Activated naive CD8-positive, alpha-beta T cell (primary cell): ENCODE measurements at regions not wholly inside any gene's neighbourhood (a gene's known extent, or its start where the extent isn't known, plus 50 kb on each side); places are given as distances from the start of the nearest gene placed in this dataset.

Experiments
- H3K27ac Mint-ChIP-seq: one replicate; pipeline ENCODE4 v1.8.0; 2021; ENCODE audit warnings: mixed read lengths
- H3K27me3 Mint-ChIP-seq: one replicate; pipeline ENCODE4 v1.8.0; 2021; ENCODE audit warnings: mixed read lengths
- H3K36me3 Mint-ChIP-seq: one replicate; pipeline ENCODE4 v1.8.0; 2021; ENCODE audit warnings: mixed read lengths
- H3K4me1 Mint-ChIP-seq: one replicate; pipeline ENCODE4 v1.8.0; 2021; ENCODE audit warnings: low read depth, mixed read lengths
- H3K4me3 Mint-ChIP-seq: one replicate; pipeline ENCODE4 v1.8.0; 2021; ENCODE audit warnings: mild to moderate bottlenecking, mixed read lengths
- H3K9me3 Mint-ChIP-seq: one replicate; pipeline ENCODE4 v1.8.0; 2021; ENCODE audit warnings: low read depth, mixed read lengths

DNA sequence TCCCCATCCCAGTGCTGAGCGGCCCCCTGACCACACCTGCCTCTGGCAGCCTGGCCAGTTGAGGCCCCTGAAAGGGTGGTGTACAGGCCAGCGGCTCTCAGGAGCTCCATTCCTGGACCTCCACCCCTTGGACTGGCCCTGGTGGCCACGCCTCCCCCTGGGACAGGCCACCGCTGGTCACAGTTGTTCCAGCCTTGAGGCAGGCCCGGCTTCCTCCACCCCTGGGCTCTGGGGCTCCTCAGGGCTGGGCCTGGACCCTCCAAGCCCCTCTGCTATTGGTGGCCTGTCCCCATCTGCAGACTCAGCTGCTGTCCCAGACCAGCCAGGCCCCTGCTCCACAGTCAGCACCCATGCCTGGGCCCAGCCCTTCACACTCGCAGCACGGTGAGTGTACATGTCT is 93.2 kb upstream of the NKX1-1 start:
- H3K9me3 Mint-ChIP-seq: no peaks in the 10 kb centered on the region
- peaks cover 2% of the 10 kb centered on the region for H3K27me3 Mint-ChIP-seq
- no peak overlapping the region for H3K27ac Mint-ChIP-seq
- no peaks in the 10 kb centered on the region for H3K36me3 Mint-ChIP-seq
- no peak overlapping the region for H3K4me3 Mint-ChIP-seq
- H3K4me1 Mint-ChIP-seq: no peaks in the 10 kb centered on the region

DNA sequence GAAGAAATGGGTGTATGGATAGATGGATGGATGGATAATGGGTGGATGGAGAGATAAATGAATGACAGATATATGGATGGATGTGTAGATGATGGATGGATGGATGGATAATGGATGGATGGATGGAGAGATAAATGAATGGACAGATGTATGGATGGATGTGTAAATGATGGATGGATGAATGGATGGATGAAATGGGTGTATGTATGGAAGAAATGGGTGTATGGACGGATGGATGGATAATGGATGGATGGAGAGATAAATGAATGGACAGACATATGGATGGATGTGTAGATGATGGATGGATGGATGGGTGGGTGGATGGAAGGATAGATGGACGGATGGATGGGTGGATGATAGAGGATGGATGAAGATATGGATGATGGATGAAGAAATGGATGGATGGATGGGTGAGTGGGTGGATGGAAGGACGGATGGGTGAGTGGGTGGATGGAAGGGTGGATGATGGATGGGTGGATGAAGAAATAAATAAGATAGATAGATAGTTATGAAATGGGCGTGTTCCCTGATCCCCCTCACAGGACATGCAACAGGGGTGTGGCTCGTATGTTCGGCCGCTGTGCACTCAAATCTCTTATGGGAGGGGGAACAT is 91.1 kb upstream of the NKX1-1 start:
- Mint-ChIP-seq H3K27me3 (peaks cover 3% of the 10 kb centered on the region), H3K4me3 (no peak overlapping the region), H3K27ac (no peak overlapping the region), H3K36me3 (no peaks in the 10 kb centered on the region), H3K4me1 (no peaks in the 10 kb centered on the region), H3K9me3 (no peaks in the 10 kb centered on the region)

DNA sequence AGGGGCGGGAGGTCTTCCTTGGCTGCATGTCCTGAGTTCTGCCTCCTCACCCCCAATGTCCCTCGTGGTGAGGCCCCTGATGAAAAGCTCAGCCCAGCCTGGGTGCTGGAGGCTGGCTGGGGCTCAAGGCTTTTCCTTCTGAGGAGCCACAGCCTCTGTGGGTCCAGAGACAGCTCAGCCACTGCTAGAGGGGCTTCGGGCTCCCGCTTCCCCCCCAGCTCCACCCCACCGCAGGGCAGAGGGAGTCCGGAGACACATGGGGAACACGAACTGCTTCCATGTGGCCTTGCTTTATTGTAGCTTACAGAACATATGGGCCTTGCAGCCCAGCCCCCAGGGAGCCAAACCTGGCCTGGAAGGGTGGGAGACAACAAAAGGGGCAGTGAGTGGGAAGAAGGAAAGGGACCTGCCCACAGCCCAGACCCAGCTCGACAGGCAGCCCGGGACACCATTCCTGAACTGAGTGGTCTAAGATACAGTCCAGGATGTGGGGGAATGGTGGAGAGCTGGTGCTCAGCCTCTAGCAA is 89.9 kb upstream of the NKX1-1 start:
- no peaks in the 10 kb centered on the region for H3K36me3 Mint-ChIP-seq
- peaks cover 3% of the 10 kb centered on the region for H3K27me3 Mint-ChIP-seq
- no peak overlapping the region for H3K4me3 Mint-ChIP-seq

DNA sequence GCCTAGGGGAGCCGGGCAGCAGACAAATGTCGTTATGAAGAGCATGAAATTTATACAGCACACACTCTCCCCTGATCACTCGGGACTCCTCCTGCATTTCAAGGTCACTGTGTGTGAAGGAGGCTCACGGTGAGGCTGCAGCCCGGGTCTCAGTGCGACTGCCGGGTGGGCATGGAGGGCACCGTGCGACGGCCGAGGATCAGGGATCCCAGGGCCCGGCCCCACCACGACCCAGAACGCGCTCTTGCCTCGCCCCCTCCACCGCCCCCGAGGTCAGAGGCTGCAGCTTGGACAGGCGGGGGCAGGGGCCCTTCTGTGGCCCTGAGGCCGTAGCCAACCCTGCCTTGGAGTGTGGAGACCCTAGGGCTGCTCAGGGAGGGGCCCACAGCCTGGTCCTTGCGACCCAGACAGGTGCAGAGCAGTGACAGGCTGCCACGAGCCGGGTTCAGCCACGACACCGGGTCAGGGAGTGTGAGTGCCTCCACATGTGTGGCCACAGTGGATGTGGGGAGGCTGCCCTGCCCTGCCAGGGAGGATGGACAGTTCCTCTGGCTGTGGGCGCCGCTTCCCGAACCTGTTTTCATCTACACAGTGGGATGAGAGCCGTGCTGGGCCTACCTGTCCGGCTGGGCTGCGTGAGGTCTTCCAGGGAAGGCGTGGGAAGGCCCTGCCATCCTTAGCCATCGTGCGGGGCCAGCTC is 89.3 kb upstream of the NKX1-1 start:
- H3K27me3 Mint-ChIP-seq: peaks cover 3% of the 10 kb centered on the region
- H3K36me3 Mint-ChIP-seq: no peaks in the 10 kb centered on the region
- no peak overlapping the region for H3K4me3 Mint-ChIP-seq
- H3K4me1 Mint-ChIP-seq: no peaks in the 10 kb centered on the region
- no peak overlapping the region for H3K27ac Mint-ChIP-seq
- no peaks in the 10 kb centered on the region for H3K9me3 Mint-ChIP-seq

More for the DNA sequence above, 89.9 kb upstream of the NKX1-1 start:
- Mint-ChIP-seq H3K27ac (no peak overlapping the region), H3K4me1 (no peaks in the 10 kb centered on the region), H3K9me3 (no peaks in the 10 kb centered on the region)

DNA sequence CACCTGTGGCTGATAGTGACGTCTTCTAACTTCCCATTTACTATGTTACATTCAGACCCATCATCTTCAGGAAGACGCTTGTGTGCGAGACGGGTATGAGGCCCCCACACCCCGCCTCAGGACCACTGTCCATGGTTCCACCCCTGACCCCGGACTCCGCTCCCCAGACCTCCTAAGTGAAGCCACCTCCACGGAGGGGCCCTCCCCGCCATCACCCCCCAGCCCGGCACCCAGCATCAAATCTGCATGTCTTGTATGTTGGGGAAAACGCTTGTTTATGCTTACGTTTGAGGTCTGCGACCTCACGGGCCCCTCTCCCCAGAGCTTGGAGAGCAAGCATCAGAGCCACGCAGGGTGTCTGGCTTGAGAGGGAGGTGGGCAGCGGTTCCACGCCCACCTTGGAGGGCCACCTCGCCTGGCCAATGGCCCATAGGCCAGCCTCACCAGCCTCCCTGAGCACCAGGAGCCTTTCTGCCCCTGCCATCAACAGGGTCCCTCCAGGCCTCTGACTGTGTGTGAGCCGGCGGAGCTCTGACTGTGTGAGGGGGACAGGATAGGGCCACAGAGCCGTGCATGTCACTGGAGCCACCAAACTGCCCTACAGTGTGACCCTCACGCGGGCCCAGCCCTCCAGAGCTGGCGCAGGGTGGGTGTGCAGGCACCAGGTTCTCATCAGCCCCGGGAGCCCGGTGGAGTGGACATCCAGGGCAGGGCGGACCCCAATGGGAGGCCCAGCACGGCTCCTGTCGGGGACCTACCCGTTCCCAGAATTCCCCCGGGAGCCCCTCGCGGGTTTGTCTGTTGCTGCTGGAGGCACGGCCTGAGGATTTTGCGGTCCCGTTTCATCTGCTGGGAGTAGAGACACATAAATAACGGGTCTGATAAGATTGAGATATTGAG is 88.4 kb upstream of the NKX1-1 start:
- H3K36me3 Mint-ChIP-seq: no peaks in the 10 kb centered on the region
- H3K27me3 Mint-ChIP-seq: peaks cover 3% of the 10 kb centered on the region
- H3K9me3 Mint-ChIP-seq: no peaks in the 10 kb centered on the region
- H3K4me3 Mint-ChIP-seq: no peak overlapping the region
- no peak overlapping the region for H3K27ac Mint-ChIP-seq
- no peaks in the 10 kb centered on the region for H3K4me1 Mint-ChIP-seq

DNA sequence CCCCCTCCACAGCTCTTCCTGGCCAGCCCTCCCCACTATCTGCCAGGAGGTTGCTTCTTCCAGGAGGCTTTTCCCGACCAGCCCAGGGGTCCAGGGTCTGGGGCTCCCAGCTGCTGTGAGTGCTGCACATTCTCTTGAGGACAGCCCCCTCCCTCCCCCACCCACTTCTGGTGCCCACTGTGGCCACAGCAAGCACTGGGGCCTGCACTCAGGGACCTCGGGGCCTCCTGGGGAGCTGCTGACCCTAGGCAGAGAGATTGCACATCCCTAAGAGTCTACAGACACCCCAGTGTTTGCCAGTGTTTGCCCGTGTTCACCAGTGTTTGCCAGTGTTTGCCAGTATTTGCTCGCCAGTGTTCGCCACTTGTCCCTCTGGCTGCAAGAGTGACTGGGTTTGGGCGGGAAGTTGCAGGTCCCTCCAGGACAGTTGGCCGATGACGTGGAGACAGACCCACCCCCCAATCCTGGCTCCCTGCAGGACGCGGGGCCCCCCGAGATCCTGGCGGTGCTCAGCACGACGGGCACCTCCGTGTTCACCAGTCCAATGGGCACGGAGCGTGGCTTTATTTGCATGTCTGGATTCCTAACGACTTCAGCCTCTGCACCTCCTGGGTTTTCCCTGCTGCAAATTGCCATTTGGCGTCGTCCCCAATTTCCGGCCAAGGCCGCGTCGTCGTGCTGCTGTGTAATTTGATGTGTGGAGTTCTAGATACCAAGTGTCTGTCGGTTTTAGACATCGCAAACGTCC is 87.5 kb upstream of the NKX1-1 start:
- Mint-ChIP-seq H3K27ac (no peak overlapping the region), H3K9me3 (no peaks in the 10 kb centered on the region), H3K27me3 (peaks cover 3% of the 10 kb centered on the region), H3K36me3 (no peaks in the 10 kb centered on the region), H3K4me3 (no peak overlapping the region), H3K4me1 (no peaks in the 10 kb centered on the region)

DNA sequence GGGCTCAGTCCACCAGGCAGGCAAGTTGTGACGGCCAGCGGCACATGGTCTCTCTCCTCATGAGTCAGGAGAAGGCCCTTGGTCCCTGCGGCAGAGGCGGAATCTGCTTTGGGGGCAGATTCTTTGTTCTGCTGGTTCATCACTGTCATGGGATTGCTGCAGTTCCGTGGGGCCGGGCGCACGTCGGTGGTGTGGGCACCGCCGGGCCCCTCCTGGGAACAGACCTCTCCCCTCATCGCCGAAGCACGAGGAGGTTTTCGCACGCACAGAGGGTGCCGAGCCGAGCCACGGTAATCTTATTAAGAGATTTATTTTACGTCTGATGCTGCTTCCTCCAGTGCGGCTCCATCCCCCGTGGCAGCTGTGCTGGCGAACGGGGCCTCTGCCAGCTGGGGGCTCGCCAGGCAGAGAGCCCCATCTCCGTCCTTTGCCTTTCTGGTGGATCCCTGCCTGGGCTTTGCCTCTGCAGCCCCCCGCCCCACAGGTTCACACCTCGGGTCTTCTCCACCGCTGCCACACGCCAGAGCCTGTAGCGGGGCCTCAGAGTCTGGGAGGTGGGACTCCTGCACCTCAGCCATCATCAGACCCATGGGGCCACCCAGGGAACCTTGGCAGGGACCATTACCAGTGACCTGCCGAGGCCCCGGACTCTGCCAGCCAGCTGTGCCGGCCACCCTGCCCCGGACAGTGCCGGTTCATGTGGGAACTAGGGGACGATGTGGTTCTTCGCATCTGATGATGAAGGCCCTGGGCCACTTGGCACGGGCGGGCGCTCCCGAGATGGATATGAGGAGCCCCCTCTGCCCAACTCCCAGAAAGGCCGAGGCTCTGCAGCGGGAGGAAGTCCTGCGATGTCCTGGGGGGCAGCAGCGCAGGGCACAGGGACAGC is 86.7 kb upstream of the NKX1-1 start:
- peaks cover 3% of the 10 kb centered on the region for H3K27me3 Mint-ChIP-seq
- no peak overlapping the region for H3K27ac Mint-ChIP-seq
- no peaks in the 10 kb centered on the region for H3K36me3 Mint-ChIP-seq
- H3K4me1 Mint-ChIP-seq: no peaks in the 10 kb centered on the region
- H3K9me3 Mint-ChIP-seq: no peaks in the 10 kb centered on the region
- H3K4me3 Mint-ChIP-seq: no peak overlapping the region

DNA sequence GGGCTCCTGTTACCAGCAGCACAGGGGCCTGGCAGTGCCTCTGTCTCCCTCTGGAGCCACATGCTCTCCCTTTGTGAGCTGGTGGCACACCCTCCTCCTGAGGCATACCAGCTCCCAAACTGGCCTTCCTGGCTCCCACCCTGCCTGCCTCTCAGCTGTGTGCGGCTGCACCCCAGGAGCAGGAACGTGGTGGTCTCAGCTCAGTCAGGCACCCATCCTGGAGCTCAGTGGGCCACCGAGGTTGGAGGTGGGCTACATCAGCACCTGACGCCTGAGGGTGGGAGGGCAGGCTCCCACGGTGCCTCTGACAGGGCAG is 85.9 kb upstream of the NKX1-1 start:
- Mint-ChIP-seq H3K9me3 (no peaks in the 10 kb centered on the region), H3K4me3 (no peak overlapping the region), H3K36me3 (peaks cover 2% of the 10 kb centered on the region), H3K27ac (no peak overlapping the region), H3K4me1 (no peaks in the 10 kb centered on the region), H3K27me3 (peaks cover 9% of the 10 kb centered on the region)

DNA sequence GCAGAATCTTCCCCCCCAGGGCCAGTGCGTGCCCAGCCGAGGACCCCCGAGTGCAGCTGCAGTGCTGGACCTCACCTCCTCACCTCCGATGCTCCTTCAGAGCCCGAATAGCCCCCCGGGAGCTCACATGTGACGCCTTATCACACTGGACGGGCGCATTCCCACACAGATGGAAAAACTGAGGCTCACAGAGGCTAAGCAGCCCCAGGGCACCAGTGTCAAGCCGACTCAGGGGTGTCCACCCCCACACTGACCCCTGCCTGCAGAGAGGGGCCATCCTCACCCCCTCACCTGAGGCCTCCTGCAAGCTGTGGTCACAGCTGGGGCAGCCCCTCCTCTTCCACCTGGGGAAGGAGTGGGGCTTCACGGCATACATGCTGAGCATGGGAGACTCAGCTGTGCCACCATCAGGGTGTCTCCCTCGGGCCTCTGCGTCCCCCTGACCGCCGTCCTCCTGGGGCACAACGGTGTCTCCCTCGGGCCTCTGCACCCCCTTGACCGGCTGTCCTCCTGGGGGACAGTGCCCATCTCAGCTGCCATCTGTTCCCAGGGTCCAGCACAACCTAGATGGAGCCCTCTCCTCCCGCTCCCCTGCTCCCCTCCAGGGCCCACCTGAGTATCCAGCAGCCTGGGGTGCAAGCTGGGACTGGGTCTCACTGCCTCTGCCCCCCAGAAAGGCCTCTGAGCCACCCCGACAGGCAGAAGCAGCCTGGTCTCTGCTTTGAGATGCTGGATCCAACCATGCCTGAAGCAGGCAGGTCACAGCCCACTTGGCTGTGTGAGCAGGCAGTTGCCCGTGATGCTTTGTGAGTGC is 85.3 kb upstream of the NKX1-1 start:
- Mint-ChIP-seq H3K27ac (no peak overlapping the region), H3K27me3 (peaks cover 9% of the 10 kb centered on the region), H3K9me3 (peaks cover 2% of the 10 kb centered on the region)

DNA sequence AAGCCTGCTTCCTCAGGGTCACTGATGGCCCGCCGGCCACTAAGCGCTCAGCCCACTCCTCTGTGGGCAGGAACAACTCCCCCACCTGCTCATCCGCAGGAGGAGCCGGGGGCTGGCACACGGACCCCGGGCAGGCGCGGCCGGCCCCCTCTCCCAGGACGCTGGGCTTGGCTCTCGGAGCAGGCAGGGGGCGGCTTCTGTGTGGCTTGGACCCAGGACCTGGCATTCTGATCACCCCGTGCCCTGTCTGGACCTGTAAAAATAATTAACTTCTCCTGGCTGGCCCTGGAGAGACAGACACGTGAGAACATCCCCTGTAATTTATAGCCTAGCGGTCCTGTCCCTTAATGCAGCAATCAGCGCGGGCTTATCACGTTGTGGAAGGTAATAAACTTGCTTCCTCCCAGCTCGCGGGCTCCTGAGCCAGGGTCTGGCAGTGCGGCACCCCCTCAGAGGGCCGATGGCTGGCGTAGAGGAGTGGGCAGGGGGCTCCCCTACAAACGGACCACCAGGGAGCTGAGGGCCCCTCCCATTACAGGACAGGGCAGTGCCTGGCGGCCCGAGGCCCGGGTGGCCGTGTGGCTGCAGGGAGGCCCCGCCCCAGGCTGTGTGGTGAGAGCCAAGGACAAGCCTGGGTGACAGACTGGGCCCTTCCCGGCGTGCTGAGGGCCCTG is 84.5 kb upstream of the NKX1-1 start:
- Mint-ChIP-seq H3K9me3 (peaks cover 9% of the 10 kb centered on the region), H3K27ac (no peak overlapping the region), H3K4me3 (no peak overlapping the region), H3K4me1 (no peaks in the 10 kb centered on the region), H3K36me3 (peaks cover 5% of the 10 kb centered on the region), H3K27me3 (peaks cover 9% of the 10 kb centered on the region)

More for the DNA sequence above, 85.3 kb upstream of the NKX1-1 start:
- H3K4me1 Mint-ChIP-seq: no peaks in the 10 kb centered on the region
- no peak overlapping the region for H3K4me3 Mint-ChIP-seq
- peaks cover 3% of the 10 kb centered on the region for H3K36me3 Mint-ChIP-seq

DNA sequence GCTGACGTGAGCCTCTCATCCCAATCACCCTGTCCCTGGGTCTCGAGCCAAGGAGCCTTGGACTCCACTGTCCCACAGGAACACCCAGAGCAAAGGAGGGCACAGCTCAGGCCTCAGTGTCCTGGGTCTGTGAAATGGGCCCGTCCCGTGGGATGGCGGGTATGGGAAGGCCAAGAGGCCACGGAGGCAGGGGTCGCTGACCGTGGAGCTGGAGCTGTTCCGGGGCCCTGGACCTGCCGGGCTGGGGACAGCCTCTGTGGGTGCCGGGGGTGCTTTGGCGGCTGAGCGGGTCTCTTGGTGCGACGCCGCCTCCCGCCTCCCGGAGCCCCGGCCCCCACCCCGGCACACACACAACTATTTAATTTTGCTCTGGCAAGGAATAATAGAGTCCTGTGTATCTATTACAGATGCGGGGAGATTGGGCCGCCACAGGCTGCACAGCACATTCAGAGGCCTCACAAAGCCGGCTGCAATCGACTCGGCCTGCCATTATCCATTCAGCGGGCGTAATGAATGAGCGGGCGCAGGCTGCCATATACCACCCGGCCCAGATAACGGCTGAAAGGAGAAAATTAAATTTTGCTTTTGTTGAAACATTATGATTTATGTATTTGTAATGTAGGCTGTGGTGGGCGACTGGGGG is 83.9 kb upstream of the NKX1-1 start:
- no peak overlapping the region for H3K4me3 Mint-ChIP-seq

DNA sequence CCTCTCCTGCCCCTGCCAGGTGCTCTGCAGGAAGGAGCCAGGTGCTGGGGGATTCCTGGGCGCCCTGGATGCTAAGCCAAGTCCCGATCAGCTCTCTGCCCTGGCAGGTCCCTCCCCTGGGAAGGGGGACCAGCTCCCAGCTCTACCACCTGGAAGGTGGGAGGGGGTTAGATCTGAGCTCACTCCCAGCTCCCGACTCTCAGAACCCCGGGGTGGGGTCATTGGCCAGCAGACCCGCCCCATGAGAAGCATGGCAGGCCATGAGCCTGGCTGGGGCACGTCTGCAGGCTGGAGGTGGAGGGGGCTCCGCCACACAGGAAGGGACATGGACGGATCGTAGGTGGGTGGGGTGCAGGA is 83.4 kb upstream of the NKX1-1 start:
- H3K4me1 Mint-ChIP-seq: no peaks in the 10 kb centered on the region
- no peak overlapping the region for H3K27ac Mint-ChIP-seq
- no peak overlapping the region for H3K4me3 Mint-ChIP-seq
- peaks cover 12% of the 10 kb centered on the region for H3K9me3 Mint-ChIP-seq
- peaks cover 6% of the 10 kb centered on the region for H3K36me3 Mint-ChIP-seq
- peaks cover 10% of the 10 kb centered on the region for H3K27me3 Mint-ChIP-seq

More for the DNA sequence above, 83.9 kb upstream of the NKX1-1 start:
- Mint-ChIP-seq H3K27me3 (peaks cover 9% of the 10 kb centered on the region), H3K4me1 (no peaks in the 10 kb centered on the region), H3K27ac (no peak overlapping the region), H3K9me3 (peaks cover 9% of the 10 kb centered on the region), H3K36me3 (peaks cover 5% of the 10 kb centered on the region)
